HS-5 (cell line): ENCODE measurements at regions not wholly inside any gene's neighbourhood (a gene's known extent, or its start where the extent isn't known, plus 50 kb on each side); places are given as distances from the start of the nearest gene placed in this dataset.

ENCODE experiments used
- DNase-seq: peaks from one replicate; pipeline ENCODE4 v3.0.0-alpha.2; 2012; ENCODE audit warnings: low read depth

GRCh38 chr3:42012935-42013690 lies 51.2 kb upstream of the ULK4 start:
- no peak for DNase-seq

- DNase-seq, result no peak
These were observed 50.6 kb upstream of the ULK4 start for GRCh38 chr3:42012383-42012934.
